ENCODE measurements at regions not wholly inside any gene's neighbourhood (a gene's known extent, or its start where the extent isn't known, plus 50 kb on each side); places are given as distances from the start of the nearest gene placed in this dataset.

DNA sequence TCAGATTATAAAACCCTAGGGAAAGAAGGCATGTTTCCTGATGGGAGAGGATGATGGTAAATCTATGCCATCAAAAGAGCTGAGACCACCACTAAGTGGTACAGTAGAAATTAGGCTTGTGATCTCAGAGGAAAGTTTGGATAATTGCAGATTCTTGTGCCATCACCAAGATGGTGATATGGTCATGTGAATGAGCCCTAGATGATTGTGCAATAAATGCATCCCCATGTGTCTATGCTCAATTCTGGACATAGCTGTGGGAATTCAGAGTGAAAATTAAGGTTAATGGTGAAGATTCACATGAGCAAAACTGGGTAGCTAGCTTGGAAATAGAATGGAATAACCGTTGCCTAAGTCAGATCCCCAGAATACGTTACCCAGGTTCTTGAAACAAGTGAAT is 496.1 kb upstream of the FSIP2 start:
- WGBS (ENCODE audit: extremely low coverage, insufficient read length, low lambda C conversion rate), result no CpG with 5 or more reads among the region's 2 CpGs
- H2BK15ac ChIP-seq (ENCODE audit: low read depth, low read length), result no peak overlapping the region
- no peak overlapping the region for H2BK12ac ChIP-seq (ENCODE audit: insufficient read length, low read depth, low read length)
- no peaks in the 10 kb centered on the region for H3K27me3 ChIP-seq (ENCODE audit: insufficient read depth, low read length)
- H3K9ac ChIP-seq (ENCODE audit: extremely low read depth, insufficient read length, low read length), result no peak overlapping the region
- no peak overlapping the region for H2AK5ac ChIP-seq (ENCODE audit: insufficient read length, low read length)
- no peak overlapping the region for H2AFZ ChIP-seq (ENCODE audit: low read length)
- no peaks in the 10 kb centered on the region for H4K20me1 ChIP-seq (ENCODE audit: control insufficient read depth, insufficient read depth, insufficient read length)
- H3K18ac ChIP-seq (ENCODE audit: insufficient read length, low read depth, low read length), result no peak overlapping the region
- no peak overlapping the region for H4K5ac ChIP-seq (ENCODE audit: insufficient read length, low read depth, low read length)
- H3K27me3 Mint-ChIP-seq (ENCODE audit: low read depth), result no peaks in the 10 kb centered on the region
- no peaks in the 10 kb centered on the region for H3K23me2 ChIP-seq (ENCODE audit: insufficient read length, low read depth, low read length, poor library complexity, severe bottlenecking)
- H3T11ph ChIP-seq (ENCODE audit: low read length), result no peak overlapping the region
- H3K23ac ChIP-seq (ENCODE audit: insufficient read length, low read depth, low read length), result no peak overlapping the region
- peaks cover 0 to 4% (median 0%) of the 10 kb centered on the region in 3 experiments; a peak in 2 of 7 replicates for H3K36me3 Mint-ChIP-seq (ENCODE audit: insufficient read depth in 1 of 3, low read depth in 3 of 3)
- H2BK20ac ChIP-seq (ENCODE audit: low read depth, low read length, poor library complexity, severe bottlenecking), result no peak overlapping the region
- no peak overlapping the region for H3K27ac Mint-ChIP-seq
- no peak overlapping the region for H3K56ac ChIP-seq (ENCODE audit: insufficient read length, low read depth, low read length)
- peaks cover 4% of the 10 kb centered on the region in 2 experiments; a peak in 4 of 5 replicates for H3K9me3 Mint-ChIP-seq
- no peaks in the 10 kb centered on the region for H3K79me1 ChIP-seq (ENCODE audit: insufficient read depth, low read depth, low read length, poor library complexity, severe bottlenecking)
- no peak overlapping the region for H4K8ac ChIP-seq (replicated peaks; ENCODE audit: insufficient read length, low read depth, low read length)
- H2BK120ac ChIP-seq (ENCODE audit: low read depth, low read length, poor library complexity, severe bottlenecking), result no peak overlapping the region
- no peak overlapping the region for H4K91ac ChIP-seq (ENCODE audit: insufficient read length, low read depth, low read length)
- DNase-seq, result no peak
- TF ChIP-seq, protein P1, sequence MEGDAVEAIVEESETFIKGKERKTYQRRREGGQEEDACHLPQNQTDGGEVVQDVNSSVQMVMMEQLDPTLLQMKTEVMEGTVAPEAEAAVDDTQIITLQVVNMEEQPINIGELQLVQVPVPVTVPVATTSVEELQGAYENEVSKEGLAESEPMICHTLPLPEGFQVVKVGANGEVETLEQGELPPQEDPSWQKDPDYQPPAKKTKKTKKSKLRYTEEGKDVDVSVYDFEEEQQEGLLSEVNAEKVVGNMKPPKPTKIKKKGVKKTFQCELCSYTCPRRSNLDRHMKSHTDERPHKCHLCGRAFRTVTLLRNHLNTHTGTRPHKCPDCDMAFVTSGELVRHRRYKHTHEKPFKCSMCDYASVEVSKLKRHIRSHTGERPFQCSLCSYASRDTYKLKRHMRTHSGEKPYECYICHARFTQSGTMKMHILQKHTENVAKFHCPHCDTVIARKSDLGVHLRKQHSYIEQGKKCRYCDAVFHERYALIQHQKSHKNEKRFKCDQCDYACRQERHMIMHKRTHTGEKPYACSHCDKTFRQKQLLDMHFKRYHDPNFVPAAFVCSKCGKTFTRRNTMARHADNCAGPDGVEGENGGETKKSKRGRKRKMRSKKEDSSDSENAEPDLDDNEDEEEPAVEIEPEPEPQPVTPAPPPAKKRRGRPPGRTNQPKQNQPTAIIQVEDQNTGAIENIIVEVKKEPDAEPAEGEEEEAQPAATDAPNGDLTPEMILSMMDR (conservative IDR thresholded peaks at IDR 0.05), result no peak
- H3K79me2 ChIP-seq (ENCODE audit: insufficient read depth, low read length), result no peaks in the 10 kb centered on the region
- H3K4me2 ChIP-seq (ENCODE audit: insufficient read depth, insufficient read length, low read length), result no peak overlapping the region
- H3K27ac ChIP-seq (ENCODE audit: insufficient read length, low read depth, low read length), result no peak overlapping the region
- H3K9me3 ChIP-seq (ENCODE audit: control insufficient read depth, low read depth, low read length), result no peaks in the 10 kb centered on the region
- no peak overlapping the region for H3K14ac ChIP-seq (ENCODE audit: insufficient read depth, low read length)
- no peaks in the 10 kb centered on the region for H3K4me1 ChIP-seq (ENCODE audit: insufficient read depth, low read length)
- H3K4me3 Mint-ChIP-seq, result no peak overlapping the region
- H2BK5ac ChIP-seq (ENCODE audit: insufficient read length, low read length), result no peak overlapping the region
- H3K4ac ChIP-seq (ENCODE audit: low read depth, low read length), result no peak overlapping the region
- H3K4me1 Mint-ChIP-seq, result no peaks in the 10 kb centered on the region; a peak in 1 of 4 replicates

All from H9 (cell line).